NCI-H2107 treated with DMSO at 0.1 percent for 48 hours (cell line): ENCODE measurements at regions not wholly inside any gene's neighbourhood (a gene's known extent, or its start where the extent isn't known, plus 50 kb on each side); places are given as distances from the start of the nearest gene placed in this dataset.
"Not testable (repeated sequence)": the region's sequence is repeated elsewhere in the genome, so short reads cannot be mapped to it uniquely, and the experiment has no call there.

Experiments used
- DNase-seq: peaks from one replicate; lab custom pipeline; 2025; ENCODE audit not compliant: unreplicated experiment; lab: John Stamatoyannopoulos, UW

DNA sequence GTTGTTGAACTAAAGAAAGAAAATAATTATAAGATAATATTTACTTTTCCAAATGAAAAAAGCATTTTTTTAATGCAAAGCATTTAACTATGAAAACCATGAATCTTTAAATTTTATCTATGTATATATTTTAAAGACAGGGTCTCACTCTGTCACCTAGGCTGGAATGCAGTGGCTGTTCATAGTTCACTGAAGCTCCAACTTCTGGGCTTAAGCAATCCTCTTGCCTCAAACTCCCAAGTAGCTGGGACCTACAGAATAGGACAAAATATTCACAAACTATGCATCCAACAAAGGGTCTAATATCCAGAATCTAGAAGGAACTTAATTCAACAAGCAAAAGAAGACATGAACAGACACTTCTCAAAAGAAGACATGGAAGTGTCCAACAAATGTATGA, 55.9 kb upstream of the ALB start:
- no peak for DNase-seq

DNA sequence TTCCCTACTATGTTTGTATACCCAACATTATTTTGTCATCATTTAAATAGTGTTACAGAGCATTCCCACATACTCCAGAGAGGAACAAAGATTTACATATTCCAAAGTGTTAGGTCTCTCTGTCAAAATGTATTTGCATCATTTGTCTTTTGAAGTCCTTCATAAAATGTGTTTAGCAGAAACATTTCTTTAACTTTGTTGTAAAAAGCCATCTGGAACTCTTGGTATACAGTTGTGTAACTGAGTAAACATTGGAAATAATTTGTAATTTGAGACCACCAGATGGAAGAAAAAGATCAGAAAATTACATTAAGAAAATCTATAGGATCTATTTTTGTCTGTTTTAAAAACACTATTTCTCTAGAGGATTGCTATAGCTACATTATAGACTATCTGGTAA, 56.6 kb upstream of the ALB start:
- no peak for DNase-seq

DNA sequence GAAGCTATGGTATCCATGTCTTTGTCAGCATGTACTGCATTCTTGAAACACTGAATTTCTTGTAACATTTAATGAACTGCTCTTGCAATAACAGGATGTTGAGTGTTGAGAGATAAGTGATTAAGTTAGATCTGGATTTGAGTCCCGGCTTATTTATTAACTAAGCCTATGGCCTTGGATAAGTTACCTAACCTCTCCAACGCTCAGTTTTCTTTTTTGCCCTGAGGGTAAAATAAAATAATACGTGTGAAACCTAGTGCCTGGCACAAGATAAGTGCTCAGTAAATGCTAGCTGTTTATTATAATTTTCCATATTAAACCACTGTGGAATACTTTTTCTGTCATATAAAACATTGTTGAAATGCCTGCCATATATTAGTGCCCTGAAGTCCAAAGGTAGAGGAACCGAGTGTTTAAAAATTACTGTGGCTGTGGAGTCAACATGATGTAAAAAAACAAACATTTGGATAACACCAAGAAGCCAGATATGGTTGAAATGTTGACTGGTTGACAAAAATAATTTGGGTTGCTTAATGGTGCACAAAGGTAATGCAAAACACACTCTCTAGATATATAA, 58.6 kb upstream of the ALB start:
- DNase-seq = no peak

DNA sequence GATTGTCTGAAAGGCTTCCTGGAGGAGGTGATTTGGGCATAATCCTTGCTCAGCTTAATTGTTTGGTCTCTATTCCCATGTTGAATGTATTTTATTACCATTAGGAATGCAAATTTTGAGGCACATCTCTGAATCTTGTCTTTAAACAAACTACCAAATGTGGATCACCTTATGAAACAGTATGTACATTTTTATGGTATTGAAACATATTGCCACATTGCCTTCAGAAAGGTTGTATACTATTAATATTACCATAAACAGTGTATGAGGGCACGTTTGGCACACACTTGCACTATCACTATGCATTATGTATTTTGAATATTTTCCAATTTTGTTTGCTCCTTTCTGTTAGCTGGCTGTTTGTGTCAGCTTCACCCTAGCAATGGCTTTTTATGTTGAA, 60.0 kb upstream of the ALB start:
- DNase-seq = no peak

DNA sequence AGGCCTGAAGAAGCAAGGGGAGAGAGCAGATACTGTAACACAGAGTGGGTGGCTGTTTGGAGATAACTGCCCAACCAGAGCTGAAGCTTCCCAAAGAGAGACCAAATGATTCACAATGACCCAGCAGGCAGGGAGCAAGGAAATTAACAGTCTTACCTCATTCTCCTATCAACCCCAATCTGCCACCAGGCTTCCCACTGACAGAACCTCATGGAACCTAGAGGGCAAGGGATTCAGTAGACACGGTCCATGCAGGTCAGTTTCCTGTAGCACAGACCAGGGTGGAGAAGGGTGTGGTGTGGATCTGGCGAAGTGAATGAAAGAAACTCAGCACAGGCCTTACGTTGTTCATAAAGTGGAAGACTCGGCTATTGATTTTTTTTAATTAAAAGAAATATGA, 60.7 kb upstream of the ALB start:
- no peak for DNase-seq

DNA sequence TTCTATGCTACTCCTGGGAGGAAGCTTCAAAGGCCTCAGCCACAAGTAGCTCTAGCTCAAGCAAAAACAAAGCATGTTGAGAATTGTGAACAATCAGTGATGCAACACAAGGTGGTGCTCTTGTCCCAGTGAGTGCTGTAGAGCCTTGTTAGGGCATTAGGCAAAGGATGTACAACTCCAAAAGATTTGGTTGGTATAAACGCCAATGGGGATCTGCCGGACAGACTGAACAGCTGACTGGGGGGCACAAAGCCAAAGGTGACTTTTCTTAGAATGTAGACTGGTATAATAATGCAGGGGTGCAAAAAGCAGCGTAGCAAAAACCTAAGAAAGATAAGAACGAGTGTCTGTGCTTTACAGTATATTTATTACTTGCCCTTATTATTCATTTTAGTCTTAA, 62.6 kb upstream of the ALB start:
- peak; percentile 52 for DNase-seq

DNA sequence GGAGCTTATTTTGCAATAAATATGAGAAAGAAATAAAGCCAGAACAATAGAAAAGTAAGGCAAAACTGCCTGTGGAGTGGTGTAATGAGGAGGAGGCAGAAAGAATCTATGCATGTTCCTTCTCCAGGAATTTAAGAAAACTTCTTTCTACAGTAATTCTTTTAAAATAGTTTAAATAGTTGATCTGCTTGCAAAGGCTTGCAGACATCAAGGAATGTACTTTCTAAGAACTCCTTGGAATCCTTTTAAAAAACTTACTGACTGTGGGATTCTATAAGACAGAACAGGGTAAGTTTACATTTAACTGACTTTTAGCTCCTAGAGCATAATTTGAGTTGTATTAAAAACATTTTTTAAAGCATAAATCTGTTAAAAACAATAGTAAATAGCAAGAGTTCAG, 63.2 kb upstream of the ALB start:
- DNase-seq = no peak

DNA sequence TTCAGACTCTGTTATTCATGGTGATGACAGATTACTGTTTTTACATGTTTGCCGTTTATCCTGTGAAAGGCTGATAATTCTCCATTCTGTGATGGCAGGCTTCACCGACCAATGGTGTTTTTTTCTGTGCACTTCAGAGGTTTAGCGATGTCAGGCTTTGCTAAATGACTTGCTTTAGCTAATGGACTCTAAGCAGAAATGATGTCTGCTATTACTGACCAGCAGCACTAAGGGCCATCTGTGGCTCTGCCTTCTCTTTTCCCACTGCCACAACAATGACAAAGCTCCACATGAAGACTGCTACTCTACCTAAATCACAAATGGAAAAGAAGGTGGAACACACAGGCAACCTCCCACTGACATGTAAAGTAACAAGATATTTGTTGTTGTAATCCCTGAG, 68.4 kb upstream of the ALB start:
- no peak for DNase-seq

DNA sequence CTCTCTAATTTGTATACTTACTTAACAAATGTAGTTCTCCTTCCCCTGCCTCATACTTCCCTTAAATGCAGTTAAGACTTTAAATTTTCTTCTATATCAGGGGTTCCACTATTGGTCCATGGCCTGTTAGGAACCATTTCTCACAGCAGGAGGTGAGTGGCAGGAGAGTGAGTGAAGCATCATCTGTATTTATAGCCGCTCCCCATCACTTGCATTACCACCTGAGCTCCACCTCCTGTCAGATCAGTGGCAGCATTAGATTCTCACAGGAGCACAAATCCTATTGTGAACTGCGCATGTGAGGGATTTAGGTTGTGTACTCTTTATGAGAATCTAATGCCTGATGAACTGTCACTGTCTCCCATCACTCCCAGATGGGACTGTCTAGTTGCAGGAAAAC, 72.1 kb upstream of the ALB start:
- DNase-seq = not testable (repeated sequence)

DNA sequence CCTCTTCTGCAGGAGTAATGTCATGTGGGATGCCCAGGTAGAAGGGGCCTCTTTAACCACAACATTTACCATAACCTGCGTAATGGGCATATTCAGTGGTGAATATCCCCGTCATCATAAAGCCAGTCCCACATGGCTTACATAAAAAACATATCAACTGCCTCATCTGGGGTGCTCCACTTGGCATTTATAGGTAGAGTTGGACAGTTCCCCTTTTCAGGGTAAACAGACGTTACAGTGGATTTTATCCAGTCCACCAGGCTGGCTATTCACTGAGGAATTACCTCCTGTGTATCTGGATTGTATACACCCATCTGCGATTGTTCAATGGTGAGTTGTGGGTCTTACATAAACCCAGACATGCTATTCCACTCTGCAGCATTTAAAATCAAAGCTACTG, 70.7 kb upstream of the ANKRD17 start:
- no peak for DNase-seq

DNA sequence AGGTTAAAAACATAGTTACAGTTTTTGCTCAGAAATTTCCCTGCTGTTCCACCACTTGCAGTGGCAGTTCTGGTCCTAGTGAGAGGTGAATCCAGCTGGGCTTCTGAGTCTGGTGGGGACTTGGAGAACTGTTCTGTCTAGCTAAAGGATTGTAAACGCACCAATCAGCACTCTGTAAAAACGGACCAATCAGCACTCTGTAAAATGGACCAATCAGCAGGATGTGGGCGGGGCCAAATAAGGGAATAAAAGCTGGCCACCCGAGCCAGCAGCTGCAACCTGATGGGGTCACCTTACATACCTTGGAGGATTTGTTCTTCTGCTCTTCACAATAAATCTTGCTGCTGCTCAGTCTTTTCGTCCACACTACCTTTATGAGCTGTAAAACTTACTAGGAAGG, 67.2 kb upstream of the ANKRD17 start:
- not testable (repeated sequence) for DNase-seq

DNA sequence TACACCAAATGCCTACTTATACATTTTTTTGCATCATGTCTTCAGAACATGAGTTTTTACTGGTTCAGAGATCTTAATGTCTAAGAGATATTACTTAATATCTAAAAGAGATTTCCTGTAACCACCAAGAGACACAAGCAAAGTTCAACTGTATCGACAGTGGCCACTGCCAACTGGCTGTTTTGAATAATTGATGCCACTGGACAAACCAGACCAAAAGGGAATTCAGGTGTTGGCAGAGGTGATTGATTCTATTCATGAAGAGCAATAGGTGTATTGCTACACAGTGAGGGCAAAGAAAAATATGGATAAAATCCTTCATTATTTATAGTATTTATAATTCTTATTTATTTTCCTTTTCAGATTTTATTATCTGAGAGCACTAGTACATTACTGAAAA, 58.5 kb upstream of the ANKRD17 start:
- DNase-seq = no peak

DNA sequence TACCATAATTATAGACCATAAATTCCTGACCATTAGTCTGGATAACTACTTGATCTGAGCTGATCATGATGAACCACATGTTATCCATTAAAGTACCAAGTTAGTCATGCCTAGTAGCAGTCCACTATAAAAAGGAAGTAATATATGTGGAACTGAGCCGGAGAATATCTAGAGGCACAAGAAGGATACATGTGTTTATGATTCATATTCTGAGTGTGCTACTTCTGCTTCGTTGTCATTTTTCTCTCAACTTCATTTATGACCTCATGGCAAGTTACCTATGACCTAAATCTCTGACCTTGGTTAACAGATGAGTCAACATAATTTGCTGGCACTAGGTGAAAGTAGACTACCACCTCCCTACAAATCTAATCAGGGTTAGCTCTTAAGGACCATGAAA, 56.5 kb upstream of the ANKRD17 start:
- no peak for DNase-seq

DNA sequence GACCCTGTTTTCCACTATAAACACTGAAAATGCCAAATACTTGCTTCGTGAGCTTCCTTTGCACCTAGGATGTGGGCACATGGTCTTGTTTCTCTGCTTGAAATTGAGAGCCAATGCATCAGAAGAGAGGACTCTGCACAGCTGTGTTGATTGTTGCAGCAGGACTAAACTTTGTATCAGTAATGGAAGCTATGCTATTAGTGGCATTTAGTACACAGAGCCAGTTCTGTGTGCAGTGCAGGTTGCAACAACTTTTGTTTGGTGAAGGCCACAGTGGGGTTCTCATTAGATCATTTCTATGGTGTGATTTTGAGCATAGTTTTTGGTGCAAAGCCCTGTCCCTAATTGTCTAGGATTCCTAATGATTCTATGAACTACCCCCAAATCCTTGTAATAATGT, 54.4 kb upstream of the ANKRD17 start:
- no peak for DNase-seq

DNA sequence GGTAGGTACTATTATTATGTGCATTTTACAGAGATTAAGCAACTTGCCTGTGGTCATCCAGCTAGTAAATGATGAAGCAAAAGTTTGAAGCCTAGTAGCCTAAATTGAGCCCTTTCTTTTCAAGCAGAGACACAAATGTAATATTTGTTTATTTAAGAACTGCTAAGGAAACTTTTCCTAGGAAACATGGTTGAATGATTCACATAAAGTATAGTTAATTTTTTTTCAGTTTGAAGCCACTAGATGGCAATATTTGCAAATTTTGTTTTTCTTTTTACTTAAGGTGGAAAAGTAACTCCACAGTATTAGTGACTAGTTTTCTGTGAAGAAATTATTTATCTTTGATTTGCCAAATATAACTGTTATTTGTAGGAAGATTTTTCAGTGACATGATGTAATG, 52.8 kb upstream of the ANKRD17 start:
- no peak for DNase-seq

DNA sequence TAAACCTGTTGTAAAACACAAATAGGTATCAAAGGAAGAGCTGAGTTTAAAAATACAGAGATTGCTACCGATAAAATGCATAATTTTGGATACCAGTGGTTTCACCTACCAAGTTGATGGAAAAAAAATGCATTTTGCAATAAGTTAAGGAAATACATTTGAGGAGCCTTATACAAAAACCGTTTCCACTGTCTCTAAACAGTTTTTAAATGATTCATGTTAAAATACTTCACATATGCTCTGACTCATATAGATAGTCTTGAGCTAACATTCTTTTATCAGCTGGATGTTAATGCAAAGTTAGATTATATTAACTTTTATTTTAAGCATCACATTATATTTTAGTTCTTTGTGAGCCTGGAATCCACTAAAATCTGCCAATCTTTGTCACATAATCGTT, 50.6 kb upstream of the ANKRD17 start:
- DNase-seq = no peak
